HG03025 (cell line): ENCODE measurements at regions not wholly inside any gene's neighbourhood (a gene's known extent, or its start where the extent isn't known, plus 50 kb on each side); places are given as distances from the start of the nearest gene placed in this dataset.

Source experiments
- ATAC-seq: cut with Tn5 transposase; IDR thresholded peaks from one replicate; pipeline ENCODE4 v1.9.1; 2021; ENCODE audit warnings: mild to moderate bottlenecking, moderate library complexity; ENCODE audit not compliant: unreplicated experiment, low FRiP score

DNA sequence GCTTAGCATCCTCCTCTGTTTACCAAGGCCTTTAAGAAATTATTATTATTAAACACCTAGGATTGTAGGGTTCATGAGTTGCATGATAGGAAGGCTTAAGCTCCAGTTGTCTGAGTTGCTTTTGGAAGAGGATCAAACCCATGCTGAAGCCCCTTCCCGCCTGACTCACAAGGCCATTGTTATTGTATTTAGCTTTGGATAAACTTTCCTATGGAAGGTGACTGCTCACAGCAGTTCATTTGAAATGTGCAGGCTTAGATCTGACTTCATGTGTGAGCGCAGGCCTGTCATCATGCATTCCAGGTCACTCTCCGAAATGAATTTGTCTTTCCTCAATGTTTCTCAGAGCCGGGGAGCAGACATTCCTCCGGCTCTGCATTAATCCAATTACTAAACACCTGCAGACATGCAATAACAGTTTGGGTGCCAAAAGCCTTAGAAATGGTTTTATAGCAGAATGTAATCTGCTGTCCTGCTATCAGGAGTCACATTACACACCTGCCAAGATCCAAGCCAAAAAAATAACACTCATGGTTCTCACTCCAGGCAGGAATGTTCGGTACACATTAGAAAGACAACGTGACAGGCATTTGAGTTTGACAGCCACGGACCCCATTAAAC lies 119.9 kb downstream of the OSR1 start:
- ATAC-seq, result no peak

DNA sequence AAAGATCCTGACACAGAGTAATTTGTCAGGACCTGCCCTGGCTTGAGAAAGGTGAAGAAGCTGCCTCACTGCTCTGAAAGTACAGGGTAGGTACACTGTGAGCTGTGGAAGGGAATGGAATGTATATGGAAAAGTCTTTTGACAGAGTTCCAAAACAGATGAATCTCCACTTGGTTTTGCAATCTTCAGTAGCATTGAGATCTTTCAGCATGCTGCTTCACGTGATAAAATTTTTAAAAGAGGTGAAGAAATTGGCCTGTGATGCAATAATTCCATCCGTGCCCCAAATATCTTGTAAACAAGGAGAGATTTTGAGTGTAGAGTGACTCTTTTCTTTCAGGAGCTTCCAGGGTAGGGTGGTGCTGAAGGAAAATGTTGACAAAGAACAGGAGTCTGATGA lies 123.1 kb downstream of the OSR1 start:
- ATAC-seq, result no peak

DNA sequence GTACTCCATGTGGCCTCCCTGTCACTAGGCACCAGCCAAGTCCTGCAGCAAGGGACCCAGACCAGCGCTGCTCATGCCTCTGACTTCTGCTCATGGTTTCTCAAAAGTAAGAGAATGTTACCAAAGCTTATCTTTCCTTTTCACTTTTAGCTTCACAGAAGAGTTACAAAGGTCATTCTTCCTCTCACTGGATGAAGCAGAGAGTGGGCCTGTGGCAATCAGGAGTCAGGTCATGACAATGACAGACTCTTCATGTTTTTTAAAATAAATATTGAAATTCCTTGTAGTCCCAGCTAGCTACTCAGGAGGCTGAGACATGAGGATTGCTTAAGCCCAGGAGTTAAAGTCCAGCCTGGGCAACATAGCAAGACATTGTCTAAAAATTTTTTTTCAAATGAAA lies 126.1 kb downstream of the OSR1 start:
- no peak for ATAC-seq

DNA sequence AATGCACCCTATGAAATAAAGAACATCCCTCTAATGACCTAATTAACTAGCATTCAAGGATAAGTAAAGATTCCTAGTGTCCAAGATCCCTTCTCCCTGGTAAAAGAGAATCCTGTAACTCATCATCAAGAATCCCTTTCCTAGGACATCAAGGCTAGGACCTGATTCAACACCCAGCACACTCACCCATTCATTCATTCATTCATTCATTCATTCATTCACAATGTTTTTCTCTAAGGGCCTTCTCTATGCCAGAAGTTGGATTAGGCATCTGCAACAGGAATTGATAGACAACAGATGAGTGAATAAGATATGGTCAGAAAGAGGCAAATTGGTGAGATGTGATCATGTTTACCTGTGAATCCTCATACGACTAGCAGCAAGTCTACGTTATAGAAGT lies 126.8 kb downstream of the OSR1 start:
- ATAC-seq, result no peak

DNA sequence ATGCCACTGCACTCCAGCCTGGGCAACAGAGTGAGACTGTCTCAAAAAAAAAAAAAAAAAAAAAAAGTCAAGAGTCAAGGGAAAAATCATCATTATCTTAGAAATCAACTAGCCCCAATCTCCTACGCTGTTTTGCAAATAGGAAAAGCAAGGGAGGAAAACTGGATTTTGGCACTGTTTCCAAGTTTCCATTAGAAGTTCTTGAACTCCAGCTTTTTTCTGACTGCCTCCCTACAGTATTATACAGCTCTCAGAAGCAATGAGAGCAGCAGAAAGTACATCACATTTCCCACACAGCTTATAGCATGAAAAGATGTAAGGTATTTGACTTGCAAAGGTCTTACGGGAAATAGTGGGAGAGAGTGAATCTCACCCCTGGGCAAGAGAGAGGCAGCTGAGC lies 127.8 kb downstream of the OSR1 start:
- ATAC-seq, result no peak

DNA sequence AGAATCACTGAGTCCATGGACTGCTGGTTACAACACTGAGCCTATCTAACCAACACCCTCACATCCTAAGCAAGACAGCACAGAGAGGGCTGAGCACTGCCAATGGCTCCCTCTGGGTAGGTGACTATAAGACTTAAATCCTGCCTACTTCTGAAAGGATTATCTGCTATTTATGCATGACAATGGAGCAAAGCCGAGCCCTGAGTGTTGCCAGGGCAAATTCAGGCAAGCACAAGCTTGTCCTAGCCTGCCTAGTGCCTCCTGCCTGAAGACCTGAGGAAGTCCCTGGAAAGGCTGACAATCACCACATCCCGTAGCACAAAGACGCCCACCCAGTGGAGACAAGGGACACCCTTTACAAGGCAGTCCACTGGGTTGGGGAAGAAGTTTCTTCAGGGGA lies 129.7 kb downstream of the OSR1 start:
- ATAC-seq, result no peak

DNA sequence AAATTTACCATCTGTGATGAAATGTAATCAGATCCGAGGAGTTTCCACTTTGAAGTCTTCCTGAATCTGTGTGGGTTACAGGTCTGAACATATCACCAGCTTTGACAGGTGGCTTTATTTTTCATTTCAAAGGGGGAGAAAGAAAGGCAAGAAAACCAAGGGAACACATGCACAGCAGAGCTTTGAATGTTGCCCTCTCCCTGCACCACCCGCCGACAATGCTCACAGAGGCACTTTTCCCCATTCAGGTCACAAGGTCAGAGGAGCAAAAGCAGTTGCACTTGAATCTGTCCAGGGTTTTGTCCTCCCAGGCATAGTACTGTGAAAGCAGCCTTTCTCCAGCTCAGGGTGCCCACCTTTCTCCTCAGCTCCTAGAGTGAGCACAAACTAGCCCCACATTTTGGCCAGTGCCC lies 130.2 kb downstream of the OSR1 start:
- ATAC-seq, result no peak

DNA sequence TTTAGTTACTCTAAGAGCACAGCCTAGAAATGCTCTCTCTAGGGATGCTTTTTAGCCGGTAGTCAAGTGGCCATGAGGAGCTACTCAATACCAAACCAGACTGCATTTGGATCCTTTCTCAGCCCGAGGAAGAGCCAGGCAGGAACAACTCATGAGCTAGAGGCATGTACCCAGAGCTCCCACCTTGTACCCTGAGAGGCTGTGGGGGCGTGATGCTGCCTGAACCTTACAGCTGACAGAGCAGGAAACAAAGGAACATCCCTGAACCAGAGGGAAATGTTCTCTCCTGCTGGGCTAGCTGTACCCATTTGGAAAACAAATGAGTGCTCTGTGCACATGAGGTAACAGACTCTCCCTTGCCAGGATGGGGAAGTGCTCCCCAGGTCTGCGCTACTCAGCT lies 131.6 kb downstream of the OSR1 start:
- ATAC-seq, result no peak

DNA sequence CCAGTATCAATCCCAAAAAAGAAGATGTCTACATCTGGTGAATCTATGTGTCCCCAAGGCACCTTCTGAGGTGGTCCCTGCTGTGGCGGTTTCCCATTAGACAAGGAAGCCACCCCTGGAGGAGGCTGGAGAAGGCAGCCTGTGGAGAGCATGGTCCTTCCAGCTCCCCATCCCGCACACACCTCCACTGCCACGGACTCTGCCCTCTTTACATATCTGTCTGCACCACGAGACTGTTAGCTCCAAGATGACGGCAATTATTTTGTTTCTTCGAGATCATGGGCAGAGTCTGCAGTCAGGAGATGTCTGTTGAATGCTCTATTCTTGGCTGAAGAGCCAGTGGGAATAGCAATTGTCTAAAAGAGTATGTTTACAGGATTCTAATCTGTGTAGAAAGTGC lies 132.0 kb downstream of the OSR1 start:
- no peak for ATAC-seq

DNA sequence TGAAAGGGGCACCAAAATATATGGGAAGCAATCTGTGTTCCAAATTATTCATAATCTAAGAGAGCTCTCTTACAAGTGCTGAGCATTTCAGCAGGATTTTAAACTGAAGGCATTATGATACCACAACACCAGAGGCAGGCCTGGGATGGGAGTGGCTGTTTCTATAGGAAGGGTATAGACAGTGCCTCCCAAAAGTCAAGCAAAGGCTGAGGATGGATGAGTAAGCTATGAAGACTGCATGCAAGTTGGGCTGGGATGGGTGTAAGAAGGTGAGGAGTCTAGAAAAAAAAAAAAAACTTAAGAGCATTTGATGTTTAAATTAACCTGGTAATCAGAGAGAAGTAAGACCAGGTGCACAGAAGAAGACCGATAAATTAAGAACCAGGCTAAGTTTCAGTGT lies 132.5 kb downstream of the OSR1 start:
- ATAC-seq, result no peak

DNA sequence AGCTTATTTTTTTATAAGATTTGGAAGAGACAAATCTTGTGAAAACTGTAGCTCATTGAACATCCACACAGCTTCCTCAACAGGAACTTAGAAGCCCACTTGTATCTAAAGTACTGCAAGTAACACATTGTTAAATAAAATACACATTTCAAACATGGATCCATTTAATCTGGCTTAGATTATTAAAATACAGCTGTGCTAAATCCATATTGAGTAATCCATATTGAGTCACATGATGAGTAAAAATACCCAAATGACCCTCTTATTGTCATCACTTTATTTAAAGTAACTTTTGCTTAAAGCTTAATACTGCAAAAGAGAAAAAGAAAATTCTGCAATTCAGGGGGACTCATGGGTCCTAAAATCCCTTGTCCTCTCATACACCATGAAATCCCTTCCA lies 133.3 kb downstream of the OSR1 start:
- no peak for ATAC-seq

DNA sequence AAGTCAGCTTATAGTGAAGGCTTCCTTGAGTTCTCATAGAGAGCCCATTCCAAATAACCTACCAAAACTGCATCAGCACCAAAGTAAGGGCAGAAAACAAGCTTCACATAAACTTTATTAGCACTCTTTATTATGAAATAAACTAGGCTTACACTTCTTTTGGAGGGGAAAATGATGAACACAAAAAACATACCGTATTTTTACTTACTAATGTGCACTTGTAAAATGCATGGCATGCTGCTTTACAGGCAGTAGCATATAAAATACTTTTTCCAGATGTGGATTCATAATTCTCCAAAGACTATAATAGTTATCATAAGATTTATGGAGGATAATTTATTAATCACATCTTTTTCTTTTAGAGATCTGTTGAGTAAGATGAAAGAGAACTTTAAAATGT lies 133.9 kb downstream of the OSR1 start:
- no peak for ATAC-seq

DNA sequence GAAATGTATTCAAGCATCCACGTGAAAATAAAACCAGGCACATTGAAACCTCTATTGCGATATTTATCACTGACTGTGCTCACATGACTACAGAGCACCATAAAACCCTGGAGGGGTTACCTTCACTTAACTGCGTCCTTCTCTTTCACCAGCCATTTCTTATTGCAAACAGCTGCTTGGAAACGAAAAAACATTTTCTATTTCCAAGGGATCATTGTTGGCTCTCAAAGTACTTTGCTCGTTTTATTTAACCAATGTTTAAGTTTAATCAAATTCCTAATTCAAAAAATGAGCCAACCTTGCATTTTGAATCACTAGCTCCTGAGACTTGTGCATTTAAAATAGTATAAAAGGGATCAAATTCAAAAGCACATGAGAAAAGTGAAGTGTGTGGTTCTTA lies 134.4 kb downstream of the OSR1 start:
- no peak for ATAC-seq

DNA sequence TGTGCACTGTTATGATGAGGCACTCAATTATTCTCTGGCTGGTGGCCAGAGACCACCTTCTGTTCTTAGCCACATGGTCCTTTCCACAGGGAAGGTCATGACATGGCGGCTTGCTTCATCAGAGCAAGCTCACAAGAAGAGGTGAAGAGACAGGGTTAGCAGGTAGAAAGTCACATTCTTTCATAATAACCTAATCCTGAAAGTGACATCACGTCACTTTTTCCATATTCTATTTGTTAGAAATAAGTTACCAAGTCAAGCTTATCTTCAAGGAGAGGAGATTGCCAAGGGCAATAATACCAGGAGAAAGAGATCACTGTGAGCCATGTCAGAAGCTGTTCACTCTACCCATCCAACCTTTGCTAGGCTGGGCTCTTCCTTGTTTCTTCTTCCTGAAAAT lies 139.4 kb downstream of the OSR1 start:
- no peak for ATAC-seq

DNA sequence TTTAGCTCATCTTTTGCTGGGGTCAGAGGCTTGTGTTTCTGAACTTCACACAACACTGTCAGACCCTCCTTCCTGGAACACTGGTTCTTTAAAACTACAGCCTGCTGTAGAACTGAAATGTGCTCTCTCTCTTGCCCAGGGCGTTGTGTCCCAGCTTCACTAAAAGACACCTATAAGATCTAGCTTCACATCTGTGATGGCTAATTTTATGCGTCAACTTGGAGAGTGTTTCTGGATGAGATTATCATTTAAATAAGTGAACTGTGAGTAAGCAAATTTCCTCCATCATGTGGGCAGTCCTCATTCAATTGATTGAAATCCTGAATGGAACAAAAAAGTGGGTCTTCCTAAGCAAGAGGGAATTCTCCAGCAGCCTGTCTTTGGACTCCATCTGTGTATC lies 140.3 kb downstream of the OSR1 start:
- ATAC-seq, result no peak

DNA sequence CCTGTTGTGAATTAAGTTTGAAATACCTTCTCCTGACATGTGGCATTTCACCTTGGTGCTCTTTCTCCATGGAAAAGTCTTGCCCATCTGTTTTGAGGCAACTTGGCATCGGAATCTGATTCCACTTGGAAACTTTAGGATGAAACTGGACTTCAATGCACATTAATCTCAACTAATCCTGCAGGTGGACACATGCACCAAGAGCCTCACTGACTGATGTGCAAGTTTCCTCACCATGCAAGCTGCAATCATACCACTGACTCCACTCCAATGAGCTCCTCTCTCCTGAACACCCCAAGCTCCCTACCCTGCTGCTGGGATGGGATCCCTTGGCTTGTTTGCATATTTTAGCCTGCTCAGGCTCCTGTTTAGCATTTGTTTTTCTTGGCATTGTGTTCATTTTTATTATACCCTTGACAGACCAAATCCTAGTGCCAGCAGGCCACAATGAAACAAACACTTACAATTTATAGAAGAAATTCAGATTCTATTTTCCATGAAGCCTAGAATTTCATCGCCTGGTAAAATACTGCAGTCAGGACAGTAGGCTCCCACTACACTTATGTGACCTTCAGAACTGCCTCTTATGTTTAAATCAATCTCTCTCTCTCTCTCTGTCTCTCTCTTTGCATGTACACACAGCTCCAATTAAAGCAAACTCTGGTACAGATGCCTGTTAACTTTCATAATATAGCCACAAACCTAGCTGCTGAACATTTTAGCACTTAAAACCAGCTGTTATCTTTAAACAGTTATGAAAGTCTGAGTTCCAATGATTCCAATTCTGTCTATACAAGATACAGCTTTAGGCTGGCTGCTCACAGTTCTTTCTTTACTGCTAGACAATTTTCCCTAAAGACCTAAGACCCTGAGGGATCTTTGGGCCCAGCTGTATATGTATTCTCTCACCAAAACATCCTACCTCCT lies 141.5 kb downstream of the OSR1 start:
- no peak for ATAC-seq

DNA sequence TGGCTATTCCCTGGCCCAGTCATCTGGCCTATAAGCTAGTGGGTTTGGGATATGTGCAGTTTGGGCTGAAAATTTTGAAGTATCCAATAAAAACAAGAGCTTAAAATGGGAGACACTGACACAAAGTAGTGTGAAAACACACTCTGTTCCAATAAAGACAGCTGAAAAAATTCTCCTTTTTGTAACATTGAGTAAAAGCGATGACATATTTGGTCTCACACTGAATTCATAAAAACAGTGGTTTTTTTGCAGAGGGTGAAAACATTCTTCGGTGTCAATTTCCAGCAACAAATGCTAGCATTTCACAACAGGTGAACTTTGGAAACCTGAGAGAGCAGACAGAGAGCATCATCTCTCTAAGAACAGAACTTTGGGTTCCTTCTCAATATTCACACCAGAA lies 142.2 kb downstream of the OSR1 start:
- ATAC-seq, result no peak

DNA sequence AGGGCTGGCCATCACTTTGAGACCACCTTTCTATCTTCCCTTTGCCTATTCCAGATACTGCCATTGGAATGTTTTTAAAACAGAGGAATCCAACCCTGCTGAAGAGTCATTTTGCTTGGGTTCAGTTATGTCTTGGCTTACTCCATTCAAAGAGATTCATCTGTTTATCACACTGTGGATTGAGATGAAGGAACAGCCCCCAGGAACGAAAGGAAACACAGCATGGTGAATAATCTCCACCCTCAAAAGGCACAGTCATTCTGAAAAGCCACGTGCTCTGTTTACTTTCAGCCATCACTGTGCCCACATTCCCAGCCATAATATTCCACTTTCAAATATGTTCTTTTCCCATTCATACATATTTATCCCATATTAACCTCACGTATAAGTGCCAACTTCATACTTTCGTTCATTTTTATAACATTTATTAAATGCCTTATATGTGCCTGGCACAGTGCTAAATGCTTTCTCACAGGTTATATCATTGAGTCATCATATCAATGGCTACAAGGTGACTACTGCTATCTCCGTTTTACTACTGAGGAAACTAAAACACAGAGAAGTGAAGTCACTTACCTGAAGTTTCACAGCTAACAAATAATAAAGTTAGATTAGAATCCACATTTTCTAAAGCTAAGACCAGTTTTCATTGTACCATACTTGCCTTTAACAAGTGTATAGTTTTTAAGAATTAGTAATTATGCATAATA lies 143.6 kb downstream of the OSR1 start:
- ATAC-seq, result no peak

DNA sequence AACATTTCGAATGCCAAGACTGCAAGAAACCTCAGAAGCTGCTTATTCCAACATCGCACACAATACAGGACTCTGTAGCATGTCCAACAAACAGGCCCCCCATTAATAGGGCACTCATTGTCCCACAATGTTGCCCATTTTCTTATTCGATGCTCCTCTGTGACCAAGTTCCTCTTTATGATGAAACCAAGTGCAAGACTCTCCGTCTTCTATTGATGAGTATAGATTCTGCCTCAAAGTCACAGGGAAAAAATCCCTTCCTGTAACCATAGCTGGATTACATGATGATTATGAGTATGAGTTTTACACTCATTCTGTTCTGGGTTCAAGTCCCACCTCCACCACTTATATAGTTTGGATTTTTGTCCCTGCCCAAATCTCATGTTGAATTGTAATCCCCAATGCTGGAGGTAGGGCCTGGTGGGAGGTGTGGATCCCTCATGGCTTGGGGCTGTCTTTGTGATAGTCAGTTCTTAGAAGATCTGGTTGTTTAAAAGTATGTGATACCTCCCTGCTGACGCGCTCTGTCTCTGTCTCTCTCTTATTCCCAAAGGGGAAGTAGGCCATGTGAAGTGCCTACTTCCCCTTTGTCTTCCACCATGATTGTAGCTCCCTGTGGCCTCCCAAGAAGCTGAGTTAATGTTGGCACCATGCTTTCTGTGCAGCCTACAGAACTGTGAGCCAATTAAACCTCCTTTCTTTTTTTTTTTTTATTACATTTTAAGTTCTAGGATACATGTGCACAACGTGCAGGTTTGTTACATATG lies 148.7 kb downstream of the OSR1 start:
- ATAC-seq, result no peak

DNA sequence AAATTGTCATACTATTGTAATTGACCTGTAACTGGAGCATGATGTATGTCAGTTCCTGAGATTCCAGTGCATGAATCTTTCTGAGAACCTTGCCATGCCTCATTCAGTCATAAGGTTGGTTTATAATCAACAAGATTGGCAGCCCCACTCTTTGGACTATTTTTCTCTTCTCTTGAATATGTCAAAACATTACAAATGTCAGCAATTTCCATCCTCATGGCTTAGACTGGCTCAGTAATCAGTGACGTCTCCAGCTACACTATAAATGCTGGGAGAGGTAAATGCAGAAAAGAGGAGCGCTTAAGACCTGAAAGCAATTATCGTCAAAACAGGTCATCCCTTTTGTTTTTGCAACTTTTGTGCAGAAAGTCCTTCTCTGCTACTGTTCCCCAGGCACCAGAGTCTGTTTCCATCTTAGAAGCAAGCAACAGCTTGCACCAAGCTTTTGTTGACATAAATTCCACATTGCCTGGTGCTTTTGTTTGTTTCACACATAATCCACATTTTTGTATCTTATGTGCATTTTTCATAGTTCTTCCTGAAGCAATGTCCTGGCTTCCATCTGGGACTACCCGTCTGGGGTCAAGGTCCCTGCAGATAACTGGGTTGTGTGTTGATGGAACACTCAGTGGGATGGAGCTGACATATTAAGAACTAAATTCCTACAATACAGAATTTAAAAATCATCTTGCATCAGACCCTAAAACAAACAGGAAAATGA lies 149.8 kb downstream of the OSR1 start:
- no peak for ATAC-seq
